ENCODE measurements at regions not wholly inside any gene's neighbourhood (a gene's known extent, or its start where the extent isn't known, plus 50 kb on each side); places are given as distances from the start of the nearest gene placed in this dataset.

GRCh38 chrX:110419512-110419911 lies 60.9 kb downstream of the RTL9 start:
- no CpG with 5 or more reads among the region's 1 CpG for WGBS (ENCODE audit: extremely low coverage, insufficient coverage, low lambda C conversion rate)
- Histone ChIP-seq H2BK15ac (replicated peaks; ENCODE audit: low read depth) (no peak overlapping the region), H3K23ac (ENCODE audit: low read length) (no peak overlapping the region), H2BK120ac (ENCODE audit: low read depth, low read length) (no peak overlapping the region), H3K79me1 (ENCODE audit: low read length) (no peaks in the 10 kb centered on the region), H3K4me3 (ENCODE audit: low read length) (no peak overlapping the region), H3K18ac (ENCODE audit: low read length) (no peak overlapping the region), H4K8ac (ENCODE audit: low read depth, low read length) (no peak overlapping the region), H3K27ac (ENCODE audit: low read depth, low read length) (no peak overlapping the region), H4K5ac (ENCODE audit: low read length) (no peak overlapping the region), H3K56ac (ENCODE audit: low read length) (no peak overlapping the region), H3K27me3 (ENCODE audit: insufficient read depth, low read length, poor library complexity) (no peaks in the 10 kb centered on the region), H3K4me2 (ENCODE audit: low read length) (no peak overlapping the region), H2BK5ac (ENCODE audit: low read length) (no peak overlapping the region), H3K36me3 (ENCODE audit: control insufficient read depth, insufficient read depth, low read length) (no peaks in the 10 kb centered on the region), H3K4ac (ENCODE audit: low read depth, low read length) (no peak overlapping the region), H2AK5ac (ENCODE audit: low read length) (no peak overlapping the region), H3K79me2 (ENCODE audit: control insufficient read depth, insufficient read depth, low read length) (no peaks in the 10 kb centered on the region), H3K4me1 (ENCODE audit: control insufficient read depth, low read depth, low read length) (no peaks in the 10 kb centered on the region), H3K9ac (ENCODE audit: low read length) (no peak overlapping the region)
- DNase-seq = no peak

GRCh38 chrX:110420771-110421499 lies 62.3 kb downstream of the RTL9 start:
- Histone ChIP-seq H4K8ac (ENCODE audit: low read depth, low read length) (no peak overlapping the region), H2AK5ac (ENCODE audit: low read length) (no peak overlapping the region), H2BK15ac (replicated peaks; ENCODE audit: low read depth) (no peak overlapping the region), H3K23ac (ENCODE audit: low read length) (no peak overlapping the region), H2BK5ac (ENCODE audit: low read length) (no peak overlapping the region), H3K27me3 (ENCODE audit: insufficient read depth, low read length, poor library complexity) (no peaks in the 10 kb centered on the region), H3K79me1 (ENCODE audit: low read length) (no peaks in the 10 kb centered on the region), H3K79me2 (ENCODE audit: control insufficient read depth, insufficient read depth, low read length) (no peaks in the 10 kb centered on the region), H2BK120ac (ENCODE audit: low read depth, low read length) (no peak overlapping the region), H3K56ac (ENCODE audit: low read length) (no peak overlapping the region), H3K36me3 (ENCODE audit: control insufficient read depth, insufficient read depth, low read length) (no peaks in the 10 kb centered on the region), H3K4me1 (ENCODE audit: control insufficient read depth, low read depth, low read length) (no peaks in the 10 kb centered on the region), H3K4ac (ENCODE audit: low read depth, low read length) (no peak overlapping the region), H3K9ac (ENCODE audit: low read length) (no peak overlapping the region), H3K27ac (ENCODE audit: low read depth, low read length) (no peak overlapping the region), H4K5ac (ENCODE audit: low read length) (no peak overlapping the region), H3K18ac (ENCODE audit: low read length) (no peak overlapping the region), H3K4me2 (ENCODE audit: low read length) (no peak overlapping the region), H3K4me3 (ENCODE audit: low read length) (no peak overlapping the region)
- whole genome bisulfite sequencing (ENCODE audit: extremely low coverage, insufficient coverage, low lambda C conversion rate) = no CpG with 5 or more reads among the region's 9 CpGs
- no peak for DNase-seq

- WGBS (ENCODE audit: extremely low coverage, insufficient coverage, low lambda C conversion rate) = no CpG with 5 or more reads among the region's 5 CpGs
- Histone ChIP-seq H3K27ac (ENCODE audit: low read depth, low read length) (no peak overlapping the region), H2BK5ac (ENCODE audit: low read length) (no peak overlapping the region), H3K4me1 (ENCODE audit: control insufficient read depth, low read depth, low read length) (no peaks in the 10 kb centered on the region), H3K23ac (ENCODE audit: low read length) (no peak overlapping the region), H3K56ac (ENCODE audit: low read length) (no peak overlapping the region), H3K79me2 (ENCODE audit: control insufficient read depth, insufficient read depth, low read length) (no peaks in the 10 kb centered on the region), H3K4me2 (ENCODE audit: low read length) (no peak overlapping the region), H4K8ac (ENCODE audit: low read depth, low read length) (no peak overlapping the region), H2BK15ac (replicated peaks; ENCODE audit: low read depth) (no peak overlapping the region), H4K5ac (ENCODE audit: low read length) (no peak overlapping the region), H3K18ac (ENCODE audit: low read length) (no peak overlapping the region), H3K36me3 (ENCODE audit: control insufficient read depth, insufficient read depth, low read length) (no peaks in the 10 kb centered on the region), H3K4me3 (ENCODE audit: low read length) (no peak overlapping the region), H3K27me3 (ENCODE audit: insufficient read depth, low read length, poor library complexity) (no peaks in the 10 kb centered on the region), H3K4ac (ENCODE audit: low read depth, low read length) (no peak overlapping the region), H2BK120ac (ENCODE audit: low read depth, low read length) (no peak overlapping the region), H3K79me1 (ENCODE audit: low read length) (no peaks in the 10 kb centered on the region), H3K9ac (ENCODE audit: low read length) (no peak overlapping the region), H2AK5ac (ENCODE audit: low read length) (no peak overlapping the region)
- DNase-seq = no peak
Measured at GRCh38 chrX:110421500-110422455, 63.1 kb downstream of the RTL9 start.

- H3K4me1 ChIP-seq (ENCODE audit: control insufficient read depth, low read depth, low read length) = no peaks in the 10 kb centered on the region
- DNase-seq = no peak
- no peak overlapping the region for H3K4ac ChIP-seq (ENCODE audit: low read depth, low read length)
- H2BK15ac ChIP-seq (replicated peaks; ENCODE audit: low read depth) = no peak overlapping the region
- no peak overlapping the region for H4K8ac ChIP-seq (ENCODE audit: low read depth, low read length)
- no peaks in the 10 kb centered on the region for H3K79me1 ChIP-seq (ENCODE audit: low read length)
- H3K27ac ChIP-seq (ENCODE audit: low read depth, low read length) = no peak overlapping the region
- H3K18ac ChIP-seq (ENCODE audit: low read length) = no peak overlapping the region
- no peak overlapping the region for H3K23ac ChIP-seq (ENCODE audit: low read length)
- H2BK120ac ChIP-seq (ENCODE audit: low read depth, low read length) = no peak overlapping the region
- no peak overlapping the region for H4K5ac ChIP-seq (ENCODE audit: low read length)
- no peak overlapping the region for H3K4me3 ChIP-seq (ENCODE audit: low read length)
- H3K79me2 ChIP-seq (ENCODE audit: control insufficient read depth, insufficient read depth, low read length) = no peaks in the 10 kb centered on the region
- H2BK5ac ChIP-seq (ENCODE audit: low read length) = no peak overlapping the region
- no peak overlapping the region for H3K4me2 ChIP-seq (ENCODE audit: low read length)
- no CpG with 5 or more reads among the region's 9 CpGs for WGBS (ENCODE audit: extremely low coverage, insufficient coverage, low lambda C conversion rate)
- H3K27me3 ChIP-seq (ENCODE audit: insufficient read depth, low read length, poor library complexity) = no peaks in the 10 kb centered on the region
- H3K36me3 ChIP-seq (ENCODE audit: control insufficient read depth, insufficient read depth, low read length) = no peaks in the 10 kb centered on the region
- no peak overlapping the region for H3K9ac ChIP-seq (ENCODE audit: low read length)
- no peak overlapping the region for H3K56ac ChIP-seq (ENCODE audit: low read length)
- no peak overlapping the region for H2AK5ac ChIP-seq (ENCODE audit: low read length)
Measured at GRCh38 chrX:110425222-110426154, 66.8 kb downstream of the RTL9 start.

GRCh38 chrX:110426155-110426504 lies 67.5 kb downstream of the RTL9 start:
- no peaks in the 10 kb centered on the region for H3K4me1 ChIP-seq (ENCODE audit: control insufficient read depth, low read depth, low read length)
- no peaks in the 10 kb centered on the region for H3K27me3 ChIP-seq (ENCODE audit: insufficient read depth, low read length, poor library complexity)
- no peak overlapping the region for H3K4me3 ChIP-seq (ENCODE audit: low read length)
- no peak overlapping the region for H2BK5ac ChIP-seq (ENCODE audit: low read length)
- H4K5ac ChIP-seq (ENCODE audit: low read length) = no peak overlapping the region
- H3K4me2 ChIP-seq (ENCODE audit: low read length) = no peak overlapping the region
- H2BK120ac ChIP-seq (ENCODE audit: low read depth, low read length) = no peak overlapping the region
- H3K18ac ChIP-seq (ENCODE audit: low read length) = no peak overlapping the region
- no peaks in the 10 kb centered on the region for H3K79me1 ChIP-seq (ENCODE audit: low read length)
- no peak overlapping the region for H3K56ac ChIP-seq (ENCODE audit: low read length)
- H2AK5ac ChIP-seq (ENCODE audit: low read length) = no peak overlapping the region
- no peak overlapping the region for H3K27ac ChIP-seq (ENCODE audit: low read depth, low read length)
- H4K8ac ChIP-seq (ENCODE audit: low read depth, low read length) = no peak overlapping the region
- no peaks in the 10 kb centered on the region for H3K79me2 ChIP-seq (ENCODE audit: control insufficient read depth, insufficient read depth, low read length)
- H3K9ac ChIP-seq (ENCODE audit: low read length) = no peak overlapping the region
- H2BK15ac ChIP-seq (replicated peaks; ENCODE audit: low read depth) = no peak overlapping the region
- H3K4ac ChIP-seq (ENCODE audit: low read depth, low read length) = no peak overlapping the region
- no peak overlapping the region for H3K23ac ChIP-seq (ENCODE audit: low read length)
- no peak for DNase-seq
- H3K36me3 ChIP-seq (ENCODE audit: control insufficient read depth, insufficient read depth, low read length) = no peaks in the 10 kb centered on the region
- no CpG with 5 or more reads among the region's 6 CpGs for WGBS (ENCODE audit: extremely low coverage, insufficient coverage, low lambda C conversion rate)
